HepG2 (cell line): ENCODE measurements at regions not wholly inside any gene's neighbourhood (a gene's known extent, or its start where the extent isn't known, plus 50 kb on each side); places are given as distances from the start of the nearest gene placed in this dataset.

Experiments
- ATAC-seq: fragments of 200-7000 bp; cut with Tn5 transposase; 3 replicates; pipeline ENCODE4 v1.9.1; 2020; ENCODE audit warnings: mild to moderate bottlenecking, moderate library complexity
- BruUV-seq: library from RNA; stranded (reverse); fragments of 400-500 nt; replicated peaks from 2 replicates; lab custom pipeline; 2021; lab: Mats Ljungman, UMichigan
- CTCF ChIA-PET: fragments of 300-600 bp; formaldehyde crosslinking; extraction: SDS; loops from one replicate; lab custom pipeline; 2021; ENCODE audit warnings: low total read pairs, inconsistent platforms, low intra/inter-chr PET ratio; lab: Yijun Ruan, JAX
- POLR2A ChIA-PET: fragments of 350-600 bp; sonication (Branson Sonifier 250); formaldehyde crosslinking; loops from one replicate; lab custom pipeline; 2020; ENCODE audit warnings: antibody characterized with exemption, inconsistent platforms; lab: Yijun Ruan, JAX
- DNase-seq: peaks from one replicate; pipeline ENCODE4 v3.0.0-alpha.2; 2015; ENCODE audit warnings: low spot score
- FAIRE-seq: peaks from 3 replicates; lab custom pipeline; 2011; peaks lifted over from hg19 to GRCh38; lab: Jason Lieb, UNC
- H2AFZ ChIP-seq: one replicate; pipeline ENCODE4 v1.6.1; 2011; ENCODE audit warnings: low read length, inconsistent platforms
- H3K27ac ChIP-seq: fragments of 300-600 bp; 3 replicates; pipeline ENCODE4 v1.8.0; 2011; ENCODE audit warnings: mixed run types, mild to moderate bottlenecking, mixed read lengths, low read length, inconsistent platforms; ENCODE audit not compliant: insufficient read depth; ENCODE audit errors: extremely low read length
- H3K27me3 ChIP-seq, 2 experiments: fragments of 200-600 bp in 1 of 2; 2 replicates in 1 of 2; 3 replicates in 1 of 2; pipeline versions ENCODE4 v1.6.0 to v1.8.0; 2011; ENCODE audit warnings: low read length in 2 of 2, mild to moderate bottlenecking in 2 of 2, moderate library complexity in 2 of 2, inconsistent platforms in 1 of 2; ENCODE audit not compliant: insufficient read depth in 2 of 2, control insufficient read depth in 1 of 2
- H3K36me3 ChIP-seq, 2 experiments: fragments of 200-600 bp in 1 of 2; replicated peaks in 1 of 2; 2 replicates in 1 of 2; 3 replicates in 1 of 2; pipeline versions ENCODE4 v1.5.1 to v1.8.0; 2011; ENCODE audit warnings: low read length in 2 of 2, inconsistent platforms in 1 of 2; ENCODE audit not compliant: insufficient read depth in 2 of 2, control insufficient read depth in 1 of 2
- H3K4me1 ChIP-seq: 2 replicates; pipeline ENCODE4 v1.5.1; 2012; ENCODE audit warnings: low read length, inconsistent platforms; ENCODE audit not compliant: insufficient read depth
- H3K4me2 ChIP-seq: 2 replicates; pipeline ENCODE4 v1.6.0; 2011; ENCODE audit warnings: low read depth, low read length, inconsistent platforms
- H3K4me3 ChIP-seq, 3 experiments: fragments of 200-600 bp in 1 of 3; sonication (generic), shearing (Covaris generic) in 1 of 3; replicated peaks in 1 of 3; 2 replicates each; pipeline ENCODE4 v1.5.1; 2011 to 2016; ENCODE audit warnings: low read length in 3 of 3, inconsistent platforms in 2 of 3, low read depth in 2 of 3, mild to moderate bottlenecking in 2 of 3, control low read depth in 1 of 3, mixed read lengths in 1 of 3; ENCODE audit not compliant: insufficient read depth in 1 of 3
- H3K79me2 ChIP-seq: one replicate; pipeline ENCODE4 v1.6.1; 2011; ENCODE audit warnings: low read length, inconsistent platforms; ENCODE audit not compliant: insufficient read depth
- H3K9ac ChIP-seq: 2 replicates; pipeline ENCODE4 v1.6.0; 2011; ENCODE audit warnings: mild to moderate bottlenecking, low read depth, low read length, inconsistent platforms; ENCODE audit not compliant: insufficient read depth
- H3K9me3 ChIP-seq: 2 replicates; pipeline ENCODE4 v1.5.1; 2012; ENCODE audit warnings: mild to moderate bottlenecking, low read length
- H4K20me1 ChIP-seq: 2 replicates; pipeline ENCODE4 v1.6.0; 2011; ENCODE audit warnings: inconsistent platforms, mild to moderate bottlenecking, low read length, moderate library complexity; ENCODE audit not compliant: insufficient read depth
- ELF4 ChIP-seq: sonication (generic); formaldehyde crosslinking; IDR thresholded peaks from 2 replicates; pipeline ENCODE4 v1.5.0; 2020; ENCODE audit warnings: missing genetic modification reagents, mild to moderate bottlenecking, moderate library complexity, borderline replicate concordance
- FIP1L1 ChIP-seq: fragments of 200-400 bp; formaldehyde crosslinking; IDR thresholded peaks from 2 replicates; pipeline ENCODE4 v1.6.1; 2018; ENCODE audit warnings: low read depth, mild to moderate bottlenecking, low read length, moderate library complexity, borderline replicate concordance; ENCODE audit not compliant: insufficient read depth
- FOXK2 ChIP-seq: fragments of 450-650 bp; IDR thresholded peaks from 2 replicates; pipeline ENCODE4 v1.6.1; 2016
- IKZF5 ChIP-seq: IDR thresholded peaks from 2 replicates; pipeline ENCODE4 v1.6.1; 2018; ENCODE audit warnings: missing genetic modification reagents, mild to moderate bottlenecking, missing compliant biosample characterization
- KDM6A ChIP-seq: IDR thresholded peaks from 2 replicates; pipeline ENCODE4 v1.6.1; 2016; ENCODE audit warnings: low read depth
- MED13 ChIP-seq: sonication (generic); formaldehyde crosslinking; IDR thresholded peaks from 2 replicates; pipeline ENCODE4 v1.5.0; 2020; ENCODE audit warnings: missing genetic modification reagents
- RFX5 ChIP-seq: IDR thresholded peaks from 2 replicates; pipeline ENCODE4 v1.6.1; 2011; ENCODE audit warnings: low read depth, low read length, improper control_type of control experiment
- SMAD1 ChIP-seq: sonication (generic); formaldehyde crosslinking; IDR thresholded peaks from 2 replicates; pipeline ENCODE4 v1.4.0; 2020; ENCODE audit warnings: missing genetic modification reagents, low read depth, mild to moderate bottlenecking, borderline replicate concordance
- ZBTB44 ChIP-seq: sonication (generic); formaldehyde crosslinking; IDR thresholded peaks from 2 replicates; pipeline ENCODE4 v1.4.0; 2020; ENCODE audit warnings: missing genetic modification reagents
- ZFP41 ChIP-seq: sonication (generic); formaldehyde crosslinking; IDR thresholded peaks from 2 replicates; pipeline ENCODE4 v1.4.0; 2020; ENCODE audit warnings: mild to moderate bottlenecking, missing genetic modification reagents, borderline replicate concordance
- ZNF263 ChIP-seq: sonication (generic); formaldehyde crosslinking; IDR thresholded peaks from 2 replicates; pipeline ENCODE4 v1.4.0; 2020; ENCODE audit warnings: missing genetic modification reagents
- ZNF281 ChIP-seq: sonication (generic); formaldehyde crosslinking; IDR thresholded peaks from 2 replicates; pipeline ENCODE4 v1.4.0; 2020; ENCODE audit warnings: missing genetic modification reagents, borderline replicate concordance
- ZNF512 ChIP-seq: sonication (generic); formaldehyde crosslinking; IDR thresholded peaks from 2 replicates; pipeline ENCODE4 v1.4.0; 2020; ENCODE audit warnings: mild to moderate bottlenecking, missing genetic modification reagents
- ZNF704 ChIP-seq: sonication (generic); formaldehyde crosslinking; IDR thresholded peaks from 2 replicates; pipeline ENCODE4 v1.8.1; 2023; ENCODE audit warnings: mild to moderate bottlenecking, inconsistent platforms, moderate library complexity, missing genetic modification reagents, borderline replicate concordance
- ZNF724P ChIP-seq: sonication (generic); formaldehyde crosslinking; IDR thresholded peaks from 2 replicates; pipeline ENCODE4 v1.8.0; 2022; ENCODE audit warnings: missing genetic modification reagents, borderline replicate concordance
- WGBS: methylation state at CpG from one replicate; pipeline ENCODE4 v1.1.6; 2017; ENCODE audit warnings: low lambda C conversion rate; 5-methylcytosine and 5-hydroxymethylcytosine counted together
- in situ Hi-C: cut with HindIII; loops from 2 replicates; pipeline ENCODE4 v1.10.0; 2017; ENCODE audit warnings: low pct_unique_long_range_greater_than_20kb; ENCODE audit not compliant: extremely low pct_ligation_motif_present
- intact Hi-C: fragments of 100-400 bp; cut with micrococcal nuclease; formaldehyde crosslinking; loops from one replicate; pipeline ENCODE4 v1.10.0; 2022; ENCODE audit not compliant: unreplicated experiment

- Histone ChIP-seq H4K20me1 (no peaks in the 10 kb centered on the region), H3K79me2 (peaks cover 23% of the 10 kb centered on the region), H3K9me3 (no peaks in the 10 kb centered on the region), H3K4me2 (no peak overlapping the region), H3K27ac (no peak overlapping the region), H3K4me1 (peaks cover 45% of the 10 kb centered on the region), H3K36me3 (no peaks in the 10 kb centered on the region; a peak in 2 of 5 replicates), H3K9ac (no peak overlapping the region), H3K27me3 (no peaks in the 10 kb centered on the region), H3K4me3 (no peak overlapping the region), H2AFZ (no peak overlapping the region)
- DNase-seq (no peak), FAIRE-seq (no peak), ATAC-seq (no peak)
- 97% methylated on average over 5 of the region's 5 CpGs for WGBS
- intact Hi-C loops: loop anchor here (5.0 kb wide), 1 partner anchor 44 kb away; no protein-coding TSS in a partner anchor
- POLR2A ChIA-PET: no interaction called here
- in situ Hi-C loops: no loop called here
- no TSS peak for BruUV-seq
- CTCF ChIA-PET: no interaction called here
- TF ChIP-seq ZFP41 (no peak), ZNF263 (CRISPR knock-in tag) (no peak), ZNF724P (CRISPR knock-in tag) (no peak), FOXK2 (no peak), MED13 (no peak), ZNF704 (CRISPR knock-in tag) (no peak), ZNF281 (no peak), KDM6A (CRISPR knock-in tag) (no peak), SMAD1 (CRISPR knock-in tag) (no peak), RFX5 (no peak), ZBTB44 (CRISPR knock-in tag) (no peak), FIP1L1 (no peak), ELF4 (CRISPR knock-in tag) (no peak), IKZF5 (CRISPR knock-in tag) (no peak), ZNF512 (CRISPR knock-in tag) (no peak)
Observed at GRCh38 chr14:89586258-89587135, 169.5 kb upstream of the FOXN3 start.
